MM.1S (cell line): ENCODE measurements at regions not wholly inside any gene's neighbourhood (a gene's known extent, or its start where the extent isn't known, plus 50 kb on each side); places are given as distances from the start of the nearest gene placed in this dataset.

Experiments used
- CTCF ChIP-seq: fragments of 300-600 bp; sonication (generic); IDR thresholded peaks from 2 replicates; pipeline ENCODE4 v1.5.1; 2016; ENCODE audit warnings: antibody characterized with exemption, low read length, mixed read lengths
- EZH2 ChIP-seq: fragments of 300-600 bp; sonication (generic); optimal IDR thresholded peaks from 2 replicates; pipeline ENCODE3; 2017; ENCODE audit warnings: low read depth, mild to moderate bottlenecking, antibody characterized with exemption, low read length, mixed read lengths
- EZH2phosphoT487 ChIP-seq: fragments of 300-600 bp; sonication (generic); IDR thresholded peaks from 2 replicates; pipeline ENCODE4 v1.6.1; 2018; ENCODE audit warnings: antibody characterized with exemption, low read length

GRCh38 chr2:49836017-49836416, 681.7 kb upstream of the FSHR start:
- TF ChIP-seq CTCF (no peak), EZH2phosphoT487 (no peak), EZH2 (no peak)
